22Rv1 (cell line): ENCODE measurements at regions not wholly inside any gene's neighbourhood (a gene's known extent, or its start where the extent isn't known, plus 50 kb on each side); places are given as distances from the start of the nearest gene placed in this dataset.

Source experiments
- ZFX ChIP-seq: fragments of 450-650 bp; IDR thresholded peaks from 2 replicates; pipeline ENCODE4 v1.6.1; 2017; ENCODE audit warnings: antibody characterized with exemption, borderline replicate concordance
- TF ChIP-seq, protein P1 (sequence below): fragments of 450-650 bp; IDR thresholded peaks from 2 replicates; pipeline ENCODE4 v1.5.1; 2017; ENCODE audit warnings: mild to moderate bottlenecking

DNA sequence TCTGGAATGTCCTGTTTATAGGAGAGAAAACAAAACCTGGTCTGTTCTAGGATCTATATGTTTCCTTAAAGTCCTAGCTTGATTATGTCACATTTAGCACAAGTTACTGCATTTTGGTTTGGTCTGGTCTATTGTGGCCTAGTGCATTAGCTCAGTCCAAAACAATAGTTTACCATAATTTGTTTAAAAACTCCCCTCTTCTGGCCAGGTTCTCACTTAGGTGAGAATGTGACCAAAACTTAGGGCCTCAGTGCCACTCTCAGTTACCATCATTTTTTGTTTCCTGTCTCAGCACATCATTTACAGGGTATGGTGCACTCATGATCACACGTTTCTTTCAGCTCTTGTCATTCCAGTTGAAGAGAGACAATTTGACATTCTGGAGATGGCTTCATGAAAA lies 378.5 kb downstream of the KLHL4 start:
- TF ChIP-seq, protein P1, sequence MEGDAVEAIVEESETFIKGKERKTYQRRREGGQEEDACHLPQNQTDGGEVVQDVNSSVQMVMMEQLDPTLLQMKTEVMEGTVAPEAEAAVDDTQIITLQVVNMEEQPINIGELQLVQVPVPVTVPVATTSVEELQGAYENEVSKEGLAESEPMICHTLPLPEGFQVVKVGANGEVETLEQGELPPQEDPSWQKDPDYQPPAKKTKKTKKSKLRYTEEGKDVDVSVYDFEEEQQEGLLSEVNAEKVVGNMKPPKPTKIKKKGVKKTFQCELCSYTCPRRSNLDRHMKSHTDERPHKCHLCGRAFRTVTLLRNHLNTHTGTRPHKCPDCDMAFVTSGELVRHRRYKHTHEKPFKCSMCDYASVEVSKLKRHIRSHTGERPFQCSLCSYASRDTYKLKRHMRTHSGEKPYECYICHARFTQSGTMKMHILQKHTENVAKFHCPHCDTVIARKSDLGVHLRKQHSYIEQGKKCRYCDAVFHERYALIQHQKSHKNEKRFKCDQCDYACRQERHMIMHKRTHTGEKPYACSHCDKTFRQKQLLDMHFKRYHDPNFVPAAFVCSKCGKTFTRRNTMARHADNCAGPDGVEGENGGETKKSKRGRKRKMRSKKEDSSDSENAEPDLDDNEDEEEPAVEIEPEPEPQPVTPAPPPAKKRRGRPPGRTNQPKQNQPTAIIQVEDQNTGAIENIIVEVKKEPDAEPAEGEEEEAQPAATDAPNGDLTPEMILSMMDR: no peak
- TF ChIP-seq ZFX: no peak
